ENCODE measurements at regions not wholly inside any gene's neighbourhood (a gene's known extent, or its start where the extent isn't known, plus 50 kb on each side); places are given as distances from the start of the nearest gene placed in this dataset.

- intact Hi-C loops (cut with DNase I, micrococcal nuclease): no loop called here
- Histone ChIP-seq H3K36me3 (ENCODE audit: low read depth) (no peaks in the 10 kb centered on the region), H3K4me1 (ENCODE audit: low read depth) (no peaks in the 10 kb centered on the region), H3K9me3 (peaks cover 11% of the 10 kb centered on the region), H3K4me3 (no peak overlapping the region)
- no peak for DNase-seq
- no peak for TF ChIP-seq CTCF (IDR thresholded peaks at IDR 0.05)
- no peak for ATAC-seq
These were observed 694.4 kb downstream of the MATN1 start for GRCh38 chr1:30028939-30029338.

- intact Hi-C loops (cut with DNase I, micrococcal nuclease): no loop called here
- H3K4me3 ChIP-seq: no peak overlapping the region
- H3K36me3 ChIP-seq (ENCODE audit: low read depth): no peaks in the 10 kb centered on the region
- H3K9me3 ChIP-seq: peaks cover 11% of the 10 kb centered on the region
- no peaks in the 10 kb centered on the region for H3K4me1 ChIP-seq (ENCODE audit: low read depth)
- no peak for TF ChIP-seq CTCF (IDR thresholded peaks at IDR 0.05)
- DNase-seq (no peak), ATAC-seq (no peak)
These were observed 695.1 kb downstream of the MATN1 start for GRCh38 chr1:30028283-30028682.

GRCh38 chr1:30027247-30027646, 696.1 kb downstream of the MATN1 start:
- no peak for TF ChIP-seq CTCF (IDR thresholded peaks at IDR 0.05)
- H3K9me3 ChIP-seq: peaks cover 4% of the 10 kb centered on the region
- no peak overlapping the region for H3K4me3 ChIP-seq
- no peaks in the 10 kb centered on the region for H3K4me1 ChIP-seq (ENCODE audit: low read depth)
- no peaks in the 10 kb centered on the region for H3K36me3 ChIP-seq (ENCODE audit: low read depth)
- DNase-seq (no peak), ATAC-seq (no peak)
- intact Hi-C loops (cut with DNase I, micrococcal nuclease): no loop called here

- intact Hi-C loops (cut with DNase I, micrococcal nuclease): no loop called here
- no peak for ATAC-seq
- no peak overlapping the region for H3K4me3 ChIP-seq
- H3K9me3 ChIP-seq: no peaks in the 10 kb centered on the region
- no peak for TF ChIP-seq CTCF (IDR thresholded peaks at IDR 0.05)
- no peaks in the 10 kb centered on the region for H3K4me1 ChIP-seq (ENCODE audit: low read depth)
- no peak for DNase-seq
- H3K36me3 ChIP-seq (ENCODE audit: low read depth): no peaks in the 10 kb centered on the region
These were observed 698.8 kb downstream of the MATN1 start for GRCh38 chr1:30024411-30025195.

- no peak for TF ChIP-seq CTCF (IDR thresholded peaks at IDR 0.05)
- ATAC-seq (no peak), DNase-seq (no peak)
- Histone ChIP-seq H3K4me1 (ENCODE audit: low read depth) (no peaks in the 10 kb centered on the region), H3K4me3 (no peak overlapping the region), H3K36me3 (ENCODE audit: low read depth) (no peaks in the 10 kb centered on the region), H3K9me3 (no peaks in the 10 kb centered on the region)
- intact Hi-C loops (cut with DNase I, micrococcal nuclease): no loop called here
These were observed 699.9 kb downstream of the MATN1 start for GRCh38 chr1:30023339-30024022.

All from mucosa of descending colon (tissue), 3 donors.